GM23338 (cell line): ENCODE measurements at regions not wholly inside any gene's neighbourhood (a gene's known extent, or its start where the extent isn't known, plus 50 kb on each side); places are given as distances from the start of the nearest gene placed in this dataset.

ENCODE experiments used
- ATAC-seq: fragments of 200-7000 bp; cut with Tn5 transposase; 3 replicates; pipeline ENCODE4 v1.9.1; 2020
- DNase-seq: peaks from one replicate; pipeline ENCODE4 v3.0.0-alpha.2; 2015; ENCODE audit warnings: low spot score
- H2AFZ ChIP-seq: fragments of 200-600 bp; sonication (generic); 2 replicates; pipeline ENCODE4 v1.8.0; 2016; ENCODE audit warnings: antibody characterized with exemption, mild to moderate bottlenecking, moderate library complexity
- H3F3A ChIP-seq: fragments of 200-600 bp; sonication (generic); replicated peaks from 2 replicates; pipeline ENCODE4 v1.8.0; 2017; ENCODE audit warnings: antibody characterized with exemption, mixed run types, low read depth
- H3K27ac ChIP-seq: fragments of 200-600 bp; sonication (generic); 2 replicates; pipeline ENCODE4 v1.6.1; 2016; ENCODE audit warnings: low read depth
- H3K27me3 ChIP-seq: fragments of 200-600 bp; sonication (generic); 2 replicates; pipeline ENCODE4 v1.8.0; 2016; ENCODE audit warnings: mild to moderate bottlenecking, mixed run types, moderate library complexity; ENCODE audit not compliant: insufficient read depth
- H3K36me3 ChIP-seq: fragments of 200-600 bp; sonication (generic); 2 replicates; pipeline ENCODE4 v1.8.0; 2016; ENCODE audit warnings: mild to moderate bottlenecking; ENCODE audit not compliant: insufficient read depth
- H3K4me1 ChIP-seq: fragments of 200-600 bp; sonication (generic); 2 replicates; pipeline ENCODE4 v1.8.0; 2016; ENCODE audit warnings: mild to moderate bottlenecking, moderate library complexity; ENCODE audit not compliant: insufficient read depth
- H3K4me2 ChIP-seq: fragments of 200-600 bp; sonication (generic); 2 replicates; pipeline ENCODE4 v1.7.1; 2017; ENCODE audit warnings: mixed run types
- H3K4me3 ChIP-seq: fragments of 200-600 bp; sonication (generic); 2 replicates; pipeline ENCODE4 v1.6.1; 2016; ENCODE audit warnings: mixed run types
- H3K79me2 ChIP-seq: fragments of 200-600 bp; sonication (generic); replicated peaks from 2 replicates; pipeline ENCODE4 v1.8.0; 2017; ENCODE audit warnings: mild to moderate bottlenecking; ENCODE audit not compliant: insufficient read depth
- H3K9me2 ChIP-seq: fragments of 200-600 bp; sonication (generic); 2 replicates; pipeline ENCODE4 v1.8.0; 2017; ENCODE audit not compliant: insufficient read depth
- H4K20me1 ChIP-seq: fragments of 200-600 bp; sonication (generic); replicated peaks from 2 replicates; pipeline ENCODE4 v1.8.0; 2017; ENCODE audit warnings: mild to moderate bottlenecking; ENCODE audit not compliant: insufficient read depth
- H3K27ac Mint-ChIP-seq: 2 replicates; pipeline ENCODE4 v1.8.0; 2020; ENCODE audit warnings: inconsistent platforms, mild to moderate bottlenecking, moderate library complexity, mixed read lengths
- H3K27me3 Mint-ChIP-seq: 3 replicates; pipeline ENCODE4 v1.8.0; 2022; ENCODE audit warnings: low read depth, mild to moderate bottlenecking, moderate library complexity, mixed read lengths, inconsistent platforms; ENCODE audit not compliant: insufficient read depth, poor library complexity
- H3K36me3 Mint-ChIP-seq: 3 replicates; pipeline ENCODE4 v1.8.0; 2021; ENCODE audit warnings: low read depth, mild to moderate bottlenecking, inconsistent platforms, moderate library complexity, mixed read lengths
- H3K4me1 Mint-ChIP-seq: 3 replicates; pipeline ENCODE4 v1.8.0; 2020; ENCODE audit warnings: mild to moderate bottlenecking, inconsistent platforms, mixed read lengths
- H3K4me3 Mint-ChIP-seq: 3 replicates; pipeline ENCODE4 v1.8.0; 2021; ENCODE audit warnings: moderate library complexity, mild to moderate bottlenecking, inconsistent platforms, mixed read lengths
- H3K9me3 Mint-ChIP-seq: 3 replicates; pipeline ENCODE4 v1.8.0; 2020; ENCODE audit warnings: moderate library complexity, mild to moderate bottlenecking, inconsistent platforms, mixed read lengths
- CREB1 ChIP-seq: fragments of 250-450 bp; sonication (Bioruptor Pico); IDR thresholded peaks from 2 replicates; pipeline ENCODE4 v1.5.0; 2020; ENCODE audit warnings: low read depth, mild to moderate bottlenecking, moderate library complexity
- EZH2 ChIP-seq: fragments of 200-600 bp; sonication (generic); IDR thresholded peaks from one replicate; pipeline ENCODE4 v1.8.0; 2017; ENCODE audit warnings: antibody characterized with exemption, mild to moderate bottlenecking, low read depth; ENCODE audit not compliant: unreplicated experiment
- EZH2phosphoT487 ChIP-seq: fragments of 200-600 bp; sonication (generic); IDR thresholded peaks from one replicate; pipeline ENCODE4 v1.8.1; 2018; ENCODE audit warnings: antibody characterized with exemption; ENCODE audit not compliant: unreplicated experiment
- JUNB ChIP-seq: IDR thresholded peaks from one replicate; pipeline ENCODE4 v1.6.1; 2016; ENCODE audit warnings: antibody characterized with exemption; ENCODE audit not compliant: unreplicated experiment
- NANOG ChIP-seq: IDR thresholded peaks from 2 replicates; pipeline ENCODE4 v1.6.1; 2016; ENCODE audit warnings: antibody characterized with exemption, borderline replicate concordance
- POLR2AphosphoS5 ChIP-seq: IDR thresholded peaks from 2 replicates; pipeline ENCODE4 v1.6.1; 2016; ENCODE audit warnings: antibody characterized with exemption, low read depth
- STAT1 ChIP-seq: IDR thresholded peaks from one replicate; pipeline ENCODE4 v1.6.1; 2016; ENCODE audit warnings: antibody characterized with exemption; ENCODE audit not compliant: unreplicated experiment
- ZNF114 ChIP-seq: fragments of 250-450 bp; sonication (Bioruptor Pico); IDR thresholded peaks from 2 replicates; pipeline ENCODE4 v1.5.0; 2020; ENCODE audit warnings: mild to moderate bottlenecking, moderate library complexity
- ZNF331 ChIP-seq: fragments of 250-450 bp; sonication (Bioruptor Pico); IDR thresholded peaks from 2 replicates; pipeline ENCODE4 v1.5.0; 2020; ENCODE audit warnings: low read depth, mild to moderate bottlenecking, moderate library complexity
- TF ChIP-seq, protein P1 (sequence below): fragments of 250-450 bp; sonication (Bioruptor Pico); IDR thresholded peaks from 2 replicates; pipeline ENCODE4 v1.5.0; 2020; ENCODE audit warnings: mild to moderate bottlenecking, moderate library complexity
- TF ChIP-seq, protein P2 (sequence below), 2 experiments: fragments of 200-600 bp in 1 of 2; sonication (generic) in 1 of 2; conservative IDR thresholded peaks; 2 replicates each; pipeline versions ENCODE4 v1.5.1 to v1.6.1; 2016 to 2017; ENCODE audit warnings: antibody characterized with exemption in 2 of 2, low read depth in 2 of 2, mild to moderate bottlenecking in 2 of 2, moderate library complexity in 1 of 2
- TF ChIP-seq, protein P3 (sequence below): IDR thresholded peaks from one replicate; pipeline ENCODE4 v1.6.1; 2018; ENCODE audit warnings: antibody characterized with exemption; ENCODE audit not compliant: unreplicated experiment
- TF ChIP-seq, protein P4 (sequence below): IDR thresholded peaks from 2 replicates; pipeline ENCODE4 v1.6.1; 2016; ENCODE audit warnings: antibody characterized with exemption

DNA sequence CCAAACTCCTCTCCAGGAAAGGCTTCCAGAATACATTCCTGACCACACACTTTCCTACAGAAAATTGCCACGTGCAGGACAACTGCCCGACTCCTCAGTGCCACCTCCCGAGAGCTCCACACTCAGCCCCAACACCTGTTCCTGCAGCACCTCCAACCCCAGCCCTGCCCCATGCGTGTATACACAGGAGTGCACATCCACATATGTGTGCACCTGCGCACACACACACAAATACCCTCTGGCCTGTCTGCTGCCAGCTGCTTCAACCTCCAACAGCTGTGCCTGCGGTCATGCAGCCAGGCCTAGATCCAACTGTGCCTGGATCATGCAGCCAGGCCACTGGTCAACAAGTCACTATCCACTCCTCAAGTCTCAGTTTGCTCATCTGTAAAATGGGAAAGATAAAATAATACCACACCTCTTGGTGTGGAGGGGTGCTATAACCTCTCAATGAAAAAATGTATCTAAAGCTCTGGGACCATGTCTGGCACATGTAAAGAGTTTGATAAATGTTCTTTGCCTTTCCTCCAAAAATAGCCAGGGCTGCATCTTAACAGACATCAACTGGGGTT, 152.1 kb upstream of the ID2 start:
- ATAC-seq: no peak
- no peaks in the 10 kb centered on the region for H3F3A ChIP-seq
- Mint-ChIP-seq H3K9me3 (peaks cover 14% of the 10 kb centered on the region), H3K27me3 (peaks cover 3% of the 10 kb centered on the region), H3K4me1 (peaks cover 19% of the 10 kb centered on the region), H3K36me3 (no peaks in the 10 kb centered on the region; the same call in 2 of the 3 replicates), H3K27ac (no peak overlapping the region), H3K4me3 (no peak overlapping the region)
- no peak overlapping the region for H3K27ac ChIP-seq
- no peak for DNase-seq
- no peaks in the 10 kb centered on the region for H4K20me1 ChIP-seq
- H2AFZ ChIP-seq: no peak overlapping the region
- 0 out of 2 replicates have a peak, but pooled peaks cover 3% of the 10 kb centered on the region for H3K9me2 ChIP-seq
- TF ChIP-seq, protein P1, sequence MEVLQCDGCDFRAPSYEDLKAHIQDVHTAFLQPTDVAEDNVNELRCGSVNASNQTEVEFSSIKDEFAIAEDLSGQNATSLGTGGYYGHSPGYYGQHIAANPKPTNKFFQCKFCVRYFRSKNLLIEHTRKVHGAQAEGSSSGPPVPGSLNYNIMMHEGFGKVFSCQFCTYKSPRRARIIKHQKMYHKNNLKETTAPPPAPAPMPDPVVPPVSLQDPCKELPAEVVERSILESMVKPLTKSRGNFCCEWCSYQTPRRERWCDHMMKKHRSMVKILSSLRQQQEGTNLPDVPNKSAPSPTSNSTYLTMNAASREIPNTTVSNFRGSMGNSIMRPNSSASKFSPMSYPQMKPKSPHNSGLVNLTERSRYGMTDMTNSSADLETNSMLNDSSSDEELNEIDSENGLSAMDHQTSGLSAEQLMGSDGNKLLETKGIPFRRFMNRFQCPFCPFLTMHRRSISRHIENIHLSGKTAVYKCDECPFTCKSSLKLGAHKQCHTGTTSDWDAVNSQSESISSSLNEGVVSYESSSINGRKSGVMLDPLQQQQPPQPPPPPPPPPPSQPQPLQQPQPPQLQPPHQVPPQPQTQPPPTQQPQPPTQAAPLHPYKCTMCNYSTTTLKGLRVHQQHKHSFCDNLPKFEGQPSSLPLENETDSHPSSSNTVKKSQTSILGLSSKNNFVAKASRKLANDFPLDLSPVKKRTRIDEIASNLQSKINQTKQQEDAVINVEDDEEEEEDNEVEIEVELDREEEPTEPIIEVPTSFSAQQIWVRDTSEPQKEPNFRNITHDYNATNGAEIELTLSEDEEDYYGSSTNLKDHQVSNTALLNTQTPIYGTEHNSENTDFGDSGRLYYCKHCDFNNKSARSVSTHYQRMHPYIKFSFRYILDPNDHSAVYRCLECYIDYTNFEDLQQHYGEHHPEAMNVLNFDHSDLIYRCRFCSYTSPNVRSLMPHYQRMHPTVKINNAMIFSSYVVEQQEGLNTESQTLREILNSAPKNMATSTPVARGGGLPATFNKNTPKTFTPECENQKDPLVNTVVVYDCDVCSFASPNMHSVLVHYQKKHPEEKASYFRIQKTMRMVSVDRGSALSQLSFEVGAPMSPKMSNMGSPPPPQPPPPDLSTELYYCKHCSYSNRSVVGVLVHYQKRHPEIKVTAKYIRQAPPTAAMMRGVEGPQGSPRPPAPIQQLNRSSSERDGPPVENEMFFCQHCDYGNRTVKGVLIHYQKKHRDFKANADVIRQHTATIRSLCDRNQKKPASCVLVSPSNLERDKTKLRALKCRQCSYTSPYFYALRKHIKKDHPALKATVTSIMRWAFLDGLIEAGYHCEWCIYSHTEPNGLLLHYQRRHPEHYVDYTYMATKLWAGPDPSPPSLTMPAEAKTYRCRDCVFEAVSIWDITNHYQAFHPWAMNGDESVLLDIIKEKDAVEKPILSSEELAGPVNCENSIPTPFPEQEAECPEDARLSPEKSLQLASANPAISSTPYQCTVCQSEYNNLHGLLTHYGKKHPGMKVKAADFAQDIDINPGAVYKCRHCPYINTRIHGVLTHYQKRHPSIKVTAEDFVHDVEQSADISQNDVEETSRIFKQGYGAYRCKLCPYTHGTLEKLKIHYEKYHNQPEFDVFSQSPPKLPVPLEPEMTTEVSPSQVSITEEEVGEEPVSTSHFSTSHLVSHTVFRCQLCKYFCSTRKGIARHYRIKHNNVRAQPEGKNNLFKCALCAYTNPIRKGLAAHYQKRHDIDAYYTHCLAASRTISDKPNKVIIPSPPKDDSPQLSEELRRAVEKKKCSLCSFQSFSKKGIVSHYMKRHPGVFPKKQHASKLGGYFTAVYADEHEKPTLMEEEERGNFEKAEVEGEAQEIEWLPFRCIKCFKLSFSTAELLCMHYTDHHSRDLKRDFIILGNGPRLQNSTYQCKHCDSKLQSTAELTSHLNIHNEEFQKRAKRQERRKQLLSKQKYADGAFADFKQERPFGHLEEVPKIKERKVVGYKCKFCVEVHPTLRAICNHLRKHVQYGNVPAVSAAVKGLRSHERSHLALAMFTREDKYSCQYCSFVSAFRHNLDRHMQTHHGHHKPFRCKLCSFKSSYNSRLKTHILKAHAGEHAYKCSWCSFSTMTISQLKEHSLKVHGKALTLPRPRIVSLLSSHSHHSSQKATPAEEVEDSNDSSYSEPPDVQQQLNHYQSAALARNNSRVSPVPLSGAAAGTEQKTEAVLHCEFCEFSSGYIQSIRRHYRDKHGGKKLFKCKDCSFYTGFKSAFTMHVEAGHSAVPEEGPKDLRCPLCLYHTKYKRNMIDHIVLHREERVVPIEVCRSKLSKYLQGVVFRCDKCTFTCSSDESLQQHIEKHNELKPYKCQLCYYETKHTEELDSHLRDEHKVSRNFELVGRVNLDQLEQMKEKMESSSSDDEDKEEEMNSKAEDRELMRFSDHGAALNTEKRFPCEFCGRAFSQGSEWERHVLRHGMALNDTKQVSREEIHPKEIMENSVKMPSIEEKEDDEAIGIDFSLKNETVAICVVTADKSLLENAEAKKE (CRISPR knock-in tag): no peak
- TF ChIP-seq EZH2phosphoT487: no peak
- TF ChIP-seq, protein P2, sequence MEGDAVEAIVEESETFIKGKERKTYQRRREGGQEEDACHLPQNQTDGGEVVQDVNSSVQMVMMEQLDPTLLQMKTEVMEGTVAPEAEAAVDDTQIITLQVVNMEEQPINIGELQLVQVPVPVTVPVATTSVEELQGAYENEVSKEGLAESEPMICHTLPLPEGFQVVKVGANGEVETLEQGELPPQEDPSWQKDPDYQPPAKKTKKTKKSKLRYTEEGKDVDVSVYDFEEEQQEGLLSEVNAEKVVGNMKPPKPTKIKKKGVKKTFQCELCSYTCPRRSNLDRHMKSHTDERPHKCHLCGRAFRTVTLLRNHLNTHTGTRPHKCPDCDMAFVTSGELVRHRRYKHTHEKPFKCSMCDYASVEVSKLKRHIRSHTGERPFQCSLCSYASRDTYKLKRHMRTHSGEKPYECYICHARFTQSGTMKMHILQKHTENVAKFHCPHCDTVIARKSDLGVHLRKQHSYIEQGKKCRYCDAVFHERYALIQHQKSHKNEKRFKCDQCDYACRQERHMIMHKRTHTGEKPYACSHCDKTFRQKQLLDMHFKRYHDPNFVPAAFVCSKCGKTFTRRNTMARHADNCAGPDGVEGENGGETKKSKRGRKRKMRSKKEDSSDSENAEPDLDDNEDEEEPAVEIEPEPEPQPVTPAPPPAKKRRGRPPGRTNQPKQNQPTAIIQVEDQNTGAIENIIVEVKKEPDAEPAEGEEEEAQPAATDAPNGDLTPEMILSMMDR (conservative IDR thresholded peaks at IDR 0.05; ENCODE audit: low read depth in 2 of 2): no peak
- no peak for TF ChIP-seq ZNF331 (CRISPR knock-in tag)
- no peak for TF ChIP-seq CREB1 (CRISPR knock-in tag)
- TF ChIP-seq, protein P3, sequence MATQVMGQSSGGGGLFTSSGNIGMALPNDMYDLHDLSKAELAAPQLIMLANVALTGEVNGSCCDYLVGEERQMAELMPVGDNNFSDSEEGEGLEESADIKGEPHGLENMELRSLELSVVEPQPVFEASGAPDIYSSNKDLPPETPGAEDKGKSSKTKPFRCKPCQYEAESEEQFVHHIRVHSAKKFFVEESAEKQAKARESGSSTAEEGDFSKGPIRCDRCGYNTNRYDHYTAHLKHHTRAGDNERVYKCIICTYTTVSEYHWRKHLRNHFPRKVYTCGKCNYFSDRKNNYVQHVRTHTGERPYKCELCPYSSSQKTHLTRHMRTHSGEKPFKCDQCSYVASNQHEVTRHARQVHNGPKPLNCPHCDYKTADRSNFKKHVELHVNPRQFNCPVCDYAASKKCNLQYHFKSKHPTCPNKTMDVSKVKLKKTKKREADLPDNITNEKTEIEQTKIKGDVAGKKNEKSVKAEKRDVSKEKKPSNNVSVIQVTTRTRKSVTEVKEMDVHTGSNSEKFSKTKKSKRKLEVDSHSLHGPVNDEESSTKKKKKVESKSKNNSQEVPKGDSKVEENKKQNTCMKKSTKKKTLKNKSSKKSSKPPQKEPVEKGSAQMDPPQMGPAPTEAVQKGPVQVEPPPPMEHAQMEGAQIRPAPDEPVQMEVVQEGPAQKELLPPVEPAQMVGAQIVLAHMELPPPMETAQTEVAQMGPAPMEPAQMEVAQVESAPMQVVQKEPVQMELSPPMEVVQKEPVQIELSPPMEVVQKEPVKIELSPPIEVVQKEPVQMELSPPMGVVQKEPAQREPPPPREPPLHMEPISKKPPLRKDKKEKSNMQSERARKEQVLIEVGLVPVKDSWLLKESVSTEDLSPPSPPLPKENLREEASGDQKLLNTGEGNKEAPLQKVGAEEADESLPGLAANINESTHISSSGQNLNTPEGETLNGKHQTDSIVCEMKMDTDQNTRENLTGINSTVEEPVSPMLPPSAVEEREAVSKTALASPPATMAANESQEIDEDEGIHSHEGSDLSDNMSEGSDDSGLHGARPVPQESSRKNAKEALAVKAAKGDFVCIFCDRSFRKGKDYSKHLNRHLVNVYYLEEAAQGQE: no peak
- TF ChIP-seq, protein P4, sequence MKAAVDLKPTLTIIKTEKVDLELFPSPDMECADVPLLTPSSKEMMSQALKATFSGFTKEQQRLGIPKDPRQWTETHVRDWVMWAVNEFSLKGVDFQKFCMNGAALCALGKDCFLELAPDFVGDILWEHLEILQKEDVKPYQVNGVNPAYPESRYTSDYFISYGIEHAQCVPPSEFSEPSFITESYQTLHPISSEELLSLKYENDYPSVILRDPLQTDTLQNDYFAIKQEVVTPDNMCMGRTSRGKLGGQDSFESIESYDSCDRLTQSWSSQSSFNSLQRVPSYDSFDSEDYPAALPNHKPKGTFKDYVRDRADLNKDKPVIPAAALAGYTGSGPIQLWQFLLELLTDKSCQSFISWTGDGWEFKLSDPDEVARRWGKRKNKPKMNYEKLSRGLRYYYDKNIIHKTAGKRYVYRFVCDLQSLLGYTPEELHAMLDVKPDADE: no peak
- TF ChIP-seq ZNF114 (CRISPR knock-in tag): no peak
- no peak for TF ChIP-seq NANOG
- no peak for TF ChIP-seq JUNB
- TF ChIP-seq STAT1: no peak
- no peak for TF ChIP-seq POLR2AphosphoS5
- no peak for TF ChIP-seq EZH2
- H3K27me3 ChIP-seq: no peaks in the 10 kb centered on the region
- H3K36me3 ChIP-seq: no peaks in the 10 kb centered on the region
- no peak overlapping the region for H3K4me2 ChIP-seq
- no peak overlapping the region for H3K4me3 ChIP-seq
- H3K4me1 ChIP-seq: peaks cover 6% of the 10 kb centered on the region; the same call in 1 of the 2 replicates
- H3K79me2 ChIP-seq: no peaks in the 10 kb centered on the region
